K562 (cell line): ENCODE measurements at regions not wholly inside any gene's neighbourhood (a gene's known extent, or its start where the extent isn't known, plus 50 kb on each side); places are given as distances from the start of the nearest gene placed in this dataset.

ENCODE experiments used
- ATAC-seq: fragments of 200-7000 bp; cut with Tn5 transposase; 3 replicates; pipeline ENCODE4 v1.9.1; 2020; ENCODE audit warnings: moderate library complexity
- BruUV-seq: library from RNA; stranded (reverse); fragments of 400-500 nt; replicated peaks from 2 replicates; lab custom pipeline; 2021; lab: Mats Ljungman, UMichigan
- CTCF ChIA-PET: fragments of 300-600 bp; formaldehyde crosslinking; extraction: SDS; loops from one replicate; lab custom pipeline; 2021; ENCODE audit warnings: low intra/inter-chr PET ratio; lab: Yijun Ruan, JAX
- POLR2A ChIA-PET: fragments of 300-600, 350-650 bp; sonication (Branson Sonifier 250); formaldehyde crosslinking; extraction: SDS; loops from one replicate; lab custom pipeline; 2021; ENCODE audit warnings: antibody characterized with exemption, inconsistent platforms; lab: Yijun Ruan, JAX
- DNase-seq, 4 experiments: peaks; one replicate each; pipeline versions ENCODE4 v3.0.0 to v3.0.0-alpha.2; 2011 to 2018; ENCODE audit warnings: low spot score in 3 of 4, mixed read lengths in 3 of 4; ENCODE audit errors: extremely low read depth in 1 of 4
- FAIRE-seq: peaks from 2 replicates; lab custom pipeline; 2011; peaks lifted over from hg19 to GRCh38; lab: Jason Lieb, UNC
- H2AFZ ChIP-seq: 2 replicates; pipeline ENCODE4 v1.6.0; 2011; ENCODE audit warnings: low read depth, low read length, control low read depth, inconsistent platforms
- H3K27ac ChIP-seq: fragments of 200-600 bp; 3 replicates; pipeline ENCODE4 v1.8.0; 2011; ENCODE audit warnings: low read depth, mild to moderate bottlenecking, control low read depth, inconsistent platforms, low read length, moderate library complexity, mixed read lengths; ENCODE audit errors: extremely low read depth
- H3K27me3 ChIP-seq, 2 experiments: fragments of 300-600 bp in 1 of 2; 2 replicates in 1 of 2; 3 replicates in 1 of 2; pipeline versions ENCODE4 v1.6.0 to v1.8.0; 2011; ENCODE audit warnings: inconsistent platforms in 2 of 2, low read length in 2 of 2, mild to moderate bottlenecking in 1 of 2, mixed read lengths in 1 of 2, moderate library complexity in 1 of 2; ENCODE audit not compliant: control insufficient read depth in 2 of 2, insufficient read depth in 2 of 2
- H3K36me3 ChIP-seq: fragments of 300-600 bp; 3 replicates; pipeline ENCODE4 v1.8.0; 2011; ENCODE audit warnings: mild to moderate bottlenecking, low read length, inconsistent platforms; ENCODE audit not compliant: control insufficient read depth, insufficient read depth
- H3K4me1 ChIP-seq, 2 experiments: fragments of 200-600 bp in 1 of 2; replicated peaks in 1 of 2; 2 replicates in 1 of 2; 3 replicates in 1 of 2; pipeline versions ENCODE4 v1.5.1 to v1.8.0; 2011; ENCODE audit warnings: inconsistent platforms in 2 of 2, low read length in 2 of 2, mild to moderate bottlenecking in 1 of 2, mixed read lengths in 1 of 2, moderate library complexity in 1 of 2; ENCODE audit not compliant: control insufficient read depth in 2 of 2, insufficient read depth in 2 of 2
- H3K4me2 ChIP-seq: 2 replicates; pipeline ENCODE4 v1.6.1; 2011; ENCODE audit warnings: low read length, control low read depth, inconsistent platforms, mixed read lengths; ENCODE audit not compliant: insufficient read depth
- H3K4me3 ChIP-seq: fragments of 200-600 bp; sonication (generic), shearing (Covaris generic); 2 replicates; pipeline ENCODE4 v1.5.1; 2016; ENCODE audit warnings: control low read depth, inconsistent platforms
- H3K79me2 ChIP-seq: fragments of 200-600 bp; 3 replicates; pipeline ENCODE4 v1.8.0; 2011; ENCODE audit warnings: low read length, inconsistent platforms; ENCODE audit not compliant: control insufficient read depth, insufficient read depth
- H3K9ac ChIP-seq, 2 experiments: 2 replicates each; pipeline versions ENCODE4 v1.6.0 to v1.6.1; 2011; ENCODE audit warnings: low read depth in 2 of 2, low read length in 2 of 2, control low read depth in 1 of 2, inconsistent platforms in 1 of 2, mild to moderate bottlenecking in 1 of 2, mixed read lengths in 1 of 2; ENCODE audit not compliant: insufficient read depth in 1 of 2
- H3K9me1 ChIP-seq: one replicate; pipeline ENCODE4 v1.6.0; 2011; ENCODE audit warnings: inconsistent platforms, mild to moderate bottlenecking, low read length, moderate library complexity; ENCODE audit not compliant: control insufficient read depth, insufficient read depth
- H3K9me3 ChIP-seq: replicated peaks from 2 replicates; pipeline ENCODE4 v1.5.1; 2011; ENCODE audit warnings: low read depth, low read length, inconsistent platforms; ENCODE audit not compliant: control insufficient read depth, insufficient read depth
- H4K20me1 ChIP-seq: replicated peaks from 2 replicates; pipeline ENCODE4 v1.6.1; 2011; ENCODE audit warnings: low read length, inconsistent platforms, mixed read lengths; ENCODE audit not compliant: control insufficient read depth, insufficient read depth
- CBX8 ChIP-seq: fragments of 200-600 bp; sonication (generic); IDR thresholded peaks from 2 replicates; pipeline ENCODE4 v1.6.1; 2012; ENCODE audit warnings: borderline replicate concordance, mixed run types, low read depth, mild to moderate bottlenecking, moderate library complexity, mixed read lengths, low read length, control low read depth, inconsistent platforms; ENCODE audit not compliant: poor library complexity, severe bottlenecking; ENCODE audit errors: extremely low read depth
- CHD4 ChIP-seq: fragments of 200-600 bp; sonication (generic); IDR thresholded peaks from 3 replicates; pipeline ENCODE4 v1.6.1; 2012; ENCODE audit warnings: low read depth, mild to moderate bottlenecking, mixed read lengths, low read length, inconsistent platforms; ENCODE audit not compliant: insufficient read depth, insufficient replicate concordance, poor library complexity, severe bottlenecking
- CXXC5 ChIP-seq: fragments of 250-450 bp; sonication (Bioruptor Pico); IDR thresholded peaks from 2 replicates; pipeline ENCODE4 v1.8.0; 2022; ENCODE audit warnings: inconsistent platforms, mild to moderate bottlenecking, moderate library complexity
- DDX20 ChIP-seq: fragments of 450-650 bp; IDR thresholded peaks from 2 replicates; pipeline ENCODE4 v1.6.1; 2016; ENCODE audit warnings: missing genetic modification characterization, low read depth, mild to moderate bottlenecking, missing compliant biosample characterization, moderate library complexity
- ELF1 ChIP-seq: fragments of 200-800 bp; sonication (Bioruptor generic); IDR thresholded peaks from 2 replicates; pipeline ENCODE4 v1.6.1; 2016; ENCODE audit warnings: missing genetic modification characterization, missing compliant biosample characterization
- HDGF ChIP-seq: fragments of 450-650 bp; IDR thresholded peaks from 2 replicates; pipeline ENCODE4 v1.6.1; 2016
- JUND ChIP-seq, 2 experiments: IDR thresholded peaks; 2 replicates in 1 of 2; 3 replicates in 1 of 2; pipeline ENCODE4 v1.6.1; 2011; ENCODE audit warnings: borderline replicate concordance in 2 of 2, low read depth in 2 of 2, low read length in 2 of 2, improper control_type of control experiment in 1 of 2, missing biosample characterization in 1 of 2, missing genetic modification characterization in 1 of 2, missing genetic modification reagents in 1 of 2
- LARP7 ChIP-seq: fragments of 450-650 bp; IDR thresholded peaks from 2 replicates; pipeline ENCODE4 v1.6.1; 2016
- MTA1 ChIP-seq: fragments of 450-650 bp; IDR thresholded peaks from 2 replicates; pipeline ENCODE4 v1.6.1; 2017; ENCODE audit warnings: borderline replicate concordance
- MXD1 ChIP-seq: fragments of 250-450 bp; sonication (Bioruptor Pico); IDR thresholded peaks from 2 replicates; pipeline ENCODE4 v1.8.0; 2021; ENCODE audit warnings: borderline replicate concordance, mild to moderate bottlenecking, moderate library complexity; ENCODE audit not compliant: poor library complexity, severe bottlenecking
- PHF20 ChIP-seq: fragments of 450-650 bp; IDR thresholded peaks from 2 replicates; pipeline ENCODE4 v1.6.1; 2018; ENCODE audit not compliant: partially characterized antibody
- ZBTB7A ChIP-seq: IDR thresholded peaks from 2 replicates; pipeline ENCODE4 v1.6.1; 2011; ENCODE audit warnings: low read depth, mild to moderate bottlenecking, low read length, moderate library complexity, borderline replicate concordance; ENCODE audit not compliant: control insufficient read depth
- WGBS: fragments of 100-300 bp; shearing (Covaris generic); methylation state at CpG from one replicate; pipeline ENCODE4 v1.1.6; 2016; ENCODE audit warnings: low coverage, mixed read lengths; ENCODE audit not compliant: insufficient coverage; ENCODE audit errors: missing lambda C conversion rate; 5-methylcytosine and 5-hydroxymethylcytosine counted together
- in situ Hi-C: fragments of 300-500 bp; cut with MboI; formaldehyde crosslinking; loops from 4 replicates; pipeline ENCODE4 v1.15.0; 2018; ENCODE audit warnings: inconsistent platforms, mixed read lengths
- intact Hi-C: fragments of 100-400 bp; cut with micrococcal nuclease; formaldehyde crosslinking; loops from 2 replicates; pipeline ENCODE4 v1.14.2; 2022
- TF ChIP-seq, protein P1 (sequence below): fragments of 200-800 bp; sonication (Bioruptor generic); IDR thresholded peaks from 2 replicates; pipeline ENCODE4 v1.6.1; 2016; ENCODE audit warnings: missing genetic modification characterization, missing compliant biosample characterization
- TF ChIP-seq, protein P2 (sequence below), 3 experiments: fragments of 200-800 bp in 1 of 3; sonication (Bioruptor generic) in 1 of 3; sonication (generic) in 1 of 3; formaldehyde crosslinking in 1 of 3; IDR thresholded peaks; 2 replicates each; pipeline versions ENCODE4 v1.6.1 to v1.8.0; 2016 to 2022; ENCODE audit warnings: mild to moderate bottlenecking in 2 of 3, missing compliant biosample characterization in 2 of 3, missing genetic modification characterization in 2 of 3, missing genetic modification reagents in 1 of 3

- Histone ChIP-seq H3K27ac (no peak overlapping the region), H2AFZ (no peak overlapping the region), H3K9me1 (no peaks in the 10 kb centered on the region), H3K9me3 (no peaks in the 10 kb centered on the region), H3K4me1 (no peaks in the 10 kb centered on the region), H3K79me2 (no peaks in the 10 kb centered on the region), H3K36me3 (no peaks in the 10 kb centered on the region), H4K20me1 (no peaks in the 10 kb centered on the region), H3K4me3 (no peak overlapping the region), H3K9ac (no peak overlapping the region), H3K4me2 (no peak overlapping the region), H3K27me3 (no peaks in the 10 kb centered on the region)
- in situ Hi-C loops (no loop called here), intact Hi-C loops (no loop called here)
- DNase-seq (no peak), ATAC-seq (no peak), FAIRE-seq (no peak)
- 15% methylated on average over 2 of the region's 2 CpGs for WGBS
- CTCF ChIA-PET: no interaction called here
- BruUV-seq: no TSS peak
- POLR2A ChIA-PET: interaction anchor here (1.3 kb wide), 1 partner anchor 21 kb away, joined by 3 read pairs; no protein-coding TSS in a partner anchor
- TF ChIP-seq CHD4 (no peak), HDGF (no peak), ZBTB7A (no peak), DDX20 (tag) (no peak), MXD1 (CRISPR knock-in tag) (no peak), CXXC5 (no peak), PHF20 (no peak), LARP7 (no peak), MTA1 (no peak), JUND (IDR thresholded peaks at IDR 0.05; ENCODE audit: borderline replicate concordance, low read depth, low read length) (no peak), JUND (tag; IDR thresholded peaks at IDR 0.05; ENCODE audit: borderline replicate concordance, low read depth, low read length) (no peak), CBX8 (no peak), ELF1 (tag) (no peak)
- TF ChIP-seq, protein P1, sequence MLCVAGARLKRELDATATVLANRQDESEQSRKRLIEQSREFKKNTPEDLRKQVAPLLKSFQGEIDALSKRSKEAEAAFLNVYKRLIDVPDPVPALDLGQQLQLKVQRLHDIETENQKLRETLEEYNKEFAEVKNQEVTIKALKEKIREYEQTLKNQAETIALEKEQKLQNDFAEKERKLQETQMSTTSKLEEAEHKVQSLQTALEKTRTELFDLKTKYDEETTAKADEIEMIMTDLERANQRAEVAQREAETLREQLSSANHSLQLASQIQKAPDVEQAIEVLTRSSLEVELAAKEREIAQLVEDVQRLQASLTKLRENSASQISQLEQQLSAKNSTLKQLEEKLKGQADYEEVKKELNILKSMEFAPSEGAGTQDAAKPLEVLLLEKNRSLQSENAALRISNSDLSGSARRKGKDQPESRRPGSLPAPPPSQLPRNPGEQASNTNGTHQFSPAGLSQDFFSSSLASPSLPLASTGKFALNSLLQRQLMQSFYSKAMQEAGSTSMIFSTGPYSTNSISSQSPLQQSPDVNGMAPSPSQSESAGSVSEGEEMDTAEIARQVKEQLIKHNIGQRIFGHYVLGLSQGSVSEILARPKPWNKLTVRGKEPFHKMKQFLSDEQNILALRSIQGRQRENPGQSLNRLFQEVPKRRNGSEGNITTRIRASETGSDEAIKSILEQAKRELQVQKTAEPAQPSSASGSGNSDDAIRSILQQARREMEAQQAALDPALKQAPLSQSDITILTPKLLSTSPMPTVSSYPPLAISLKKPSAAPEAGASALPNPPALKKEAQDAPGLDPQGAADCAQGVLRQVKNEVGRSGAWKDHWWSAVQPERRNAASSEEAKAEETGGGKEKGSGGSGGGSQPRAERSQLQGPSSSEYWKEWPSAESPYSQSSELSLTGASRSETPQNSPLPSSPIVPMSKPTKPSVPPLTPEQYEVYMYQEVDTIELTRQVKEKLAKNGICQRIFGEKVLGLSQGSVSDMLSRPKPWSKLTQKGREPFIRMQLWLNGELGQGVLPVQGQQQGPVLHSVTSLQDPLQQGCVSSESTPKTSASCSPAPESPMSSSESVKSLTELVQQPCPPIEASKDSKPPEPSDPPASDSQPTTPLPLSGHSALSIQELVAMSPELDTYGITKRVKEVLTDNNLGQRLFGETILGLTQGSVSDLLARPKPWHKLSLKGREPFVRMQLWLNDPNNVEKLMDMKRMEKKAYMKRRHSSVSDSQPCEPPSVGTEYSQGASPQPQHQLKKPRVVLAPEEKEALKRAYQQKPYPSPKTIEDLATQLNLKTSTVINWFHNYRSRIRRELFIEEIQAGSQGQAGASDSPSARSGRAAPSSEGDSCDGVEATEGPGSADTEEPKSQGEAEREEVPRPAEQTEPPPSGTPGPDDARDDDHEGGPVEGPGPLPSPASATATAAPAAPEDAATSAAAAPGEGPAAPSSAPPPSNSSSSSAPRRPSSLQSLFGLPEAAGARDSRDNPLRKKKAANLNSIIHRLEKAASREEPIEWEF (CRISPR knock-in tag): no peak
- TF ChIP-seq, protein P2, sequence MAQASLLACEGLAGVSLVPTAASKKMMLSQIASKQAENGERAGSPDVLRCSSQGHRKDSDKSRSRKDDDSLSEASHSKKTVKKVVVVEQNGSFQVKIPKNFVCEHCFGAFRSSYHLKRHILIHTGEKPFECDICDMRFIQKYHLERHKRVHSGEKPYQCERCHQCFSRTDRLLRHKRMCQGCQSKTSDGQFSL (CRISPR knock-in tag; IDR thresholded peaks at IDR 0.05): no peak
- TF ChIP-seq, protein P2 (tag; IDR thresholded peaks at IDR 0.05): no peak
Measured at GRCh38 chr21:29246614-29247013, 52.1 kb upstream of the BACH1 start.
